ENCODE measurements at regions not wholly inside any gene's neighbourhood (a gene's known extent, or its start where the extent isn't known, plus 50 kb on each side); places are given as distances from the start of the nearest gene placed in this dataset.
"Not testable (repeated sequence)": the region's sequence is repeated elsewhere in the genome, so short reads cannot be mapped to it uniquely, and the experiment has no call there.

GRCh38 chr15:30770759-30771158, 133.0 kb upstream of the FAN1 start:
- H3K4me3 ChIP-seq (ENCODE audit: low read depth, low read length), result no peak overlapping the region
- H3K27me3 ChIP-seq (ENCODE audit: control insufficient read depth, insufficient read depth, low read length), result no peaks in the 10 kb centered on the region
- POLR2A ChIA-PET, result no interaction called here
- no peaks in the 10 kb centered on the region for H3K36me3 ChIP-seq (ENCODE audit: control insufficient read depth, insufficient read depth, low read length)
- CTCF ChIA-PET, result no interaction called here
- TF ChIP-seq, protein P1, sequence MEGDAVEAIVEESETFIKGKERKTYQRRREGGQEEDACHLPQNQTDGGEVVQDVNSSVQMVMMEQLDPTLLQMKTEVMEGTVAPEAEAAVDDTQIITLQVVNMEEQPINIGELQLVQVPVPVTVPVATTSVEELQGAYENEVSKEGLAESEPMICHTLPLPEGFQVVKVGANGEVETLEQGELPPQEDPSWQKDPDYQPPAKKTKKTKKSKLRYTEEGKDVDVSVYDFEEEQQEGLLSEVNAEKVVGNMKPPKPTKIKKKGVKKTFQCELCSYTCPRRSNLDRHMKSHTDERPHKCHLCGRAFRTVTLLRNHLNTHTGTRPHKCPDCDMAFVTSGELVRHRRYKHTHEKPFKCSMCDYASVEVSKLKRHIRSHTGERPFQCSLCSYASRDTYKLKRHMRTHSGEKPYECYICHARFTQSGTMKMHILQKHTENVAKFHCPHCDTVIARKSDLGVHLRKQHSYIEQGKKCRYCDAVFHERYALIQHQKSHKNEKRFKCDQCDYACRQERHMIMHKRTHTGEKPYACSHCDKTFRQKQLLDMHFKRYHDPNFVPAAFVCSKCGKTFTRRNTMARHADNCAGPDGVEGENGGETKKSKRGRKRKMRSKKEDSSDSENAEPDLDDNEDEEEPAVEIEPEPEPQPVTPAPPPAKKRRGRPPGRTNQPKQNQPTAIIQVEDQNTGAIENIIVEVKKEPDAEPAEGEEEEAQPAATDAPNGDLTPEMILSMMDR (IDR thresholded peaks at IDR 0.05; ENCODE audit: insufficient read depth, low read depth, low read length), result no peak
- no peak for DNase-seq (ENCODE audit: low read depth)

DNA sequence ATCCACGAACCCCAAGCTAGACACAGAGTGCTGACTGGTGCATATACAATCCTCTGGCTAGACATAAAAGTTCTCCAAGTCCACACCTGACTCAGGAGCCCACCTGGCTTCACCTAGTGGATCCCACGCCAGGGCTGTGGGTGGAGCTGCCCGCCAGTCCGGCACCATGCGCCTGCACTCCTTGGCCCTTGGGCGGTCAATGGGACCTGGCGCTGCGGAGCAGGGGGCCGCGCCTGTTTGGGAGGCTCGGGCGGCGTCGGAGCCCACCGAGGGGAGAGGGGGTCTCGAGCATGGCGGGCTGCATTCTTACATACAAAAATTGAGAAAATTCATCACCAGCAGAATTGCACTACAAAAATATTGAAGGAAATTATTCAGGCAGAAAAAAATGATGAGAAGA, 120.7 kb upstream of the FAN1 start:
- no peaks in the 10 kb centered on the region for H3K27me3 ChIP-seq (ENCODE audit: control insufficient read depth, insufficient read depth, low read length)
- DNase-seq (ENCODE audit: low read depth), result no peak
- H3K4me3 ChIP-seq (ENCODE audit: low read depth, low read length), result no peak overlapping the region
- POLR2A ChIA-PET, result no interaction called here
- TF ChIP-seq, protein P1 (IDR thresholded peaks at IDR 0.05; ENCODE audit: insufficient read depth, low read depth, low read length), result no peak
- H3K36me3 ChIP-seq (ENCODE audit: control insufficient read depth, insufficient read depth, low read length), result no peaks in the 10 kb centered on the region
- CTCF ChIA-PET, result no interaction called here

- TF ChIP-seq, protein P1 (IDR thresholded peaks at IDR 0.05; ENCODE audit: insufficient read depth, low read depth, low read length), result no peak
- no peaks in the 10 kb centered on the region for H3K27me3 ChIP-seq (ENCODE audit: control insufficient read depth, insufficient read depth, low read length)
- no peak overlapping the region for H3K4me3 ChIP-seq (ENCODE audit: low read depth, low read length)
- no peaks in the 10 kb centered on the region for H3K36me3 ChIP-seq (ENCODE audit: control insufficient read depth, insufficient read depth, low read length)
- DNase-seq (ENCODE audit: low read depth), result no peak
- ChIA-PET POLR2A (no interaction called here), CTCF (no interaction called here)
Observed at GRCh38 chr15:30788595-30788994, 115.1 kb upstream of the FAN1 start.

GRCh38 chr15:30791239-30792175, 112.2 kb upstream of the FAN1 start:
- Histone ChIP-seq H3K36me3 (ENCODE audit: control insufficient read depth, insufficient read depth, low read length) (no peaks in the 10 kb centered on the region), H3K4me3 (ENCODE audit: low read depth, low read length) (no peak overlapping the region), H3K27me3 (ENCODE audit: control insufficient read depth, insufficient read depth, low read length) (no peaks in the 10 kb centered on the region)
- CTCF ChIA-PET, result no interaction called here
- TF ChIP-seq, protein P1 (IDR thresholded peaks at IDR 0.05; ENCODE audit: insufficient read depth, low read depth, low read length), result no peak
- POLR2A ChIA-PET, result no interaction called here
- no peak for DNase-seq (ENCODE audit: low read depth)

- H3K27me3 ChIP-seq (ENCODE audit: control insufficient read depth, insufficient read depth, low read length); POLR2A ChIA-PET; DNase-seq (ENCODE audit: low read depth): not testable (repeated sequence)
Observed at GRCh38 chr15:30792843-30793242, 110.9 kb upstream of the FAN1 start.

GRCh38 chr15:30794388-30794787, 109.3 kb upstream of the FAN1 start:
- Histone ChIP-seq H3K4me3 (ENCODE audit: low read depth, low read length) (no peak overlapping the region), H3K36me3 (ENCODE audit: control insufficient read depth, insufficient read depth, low read length) (no peaks in the 10 kb centered on the region), H3K27me3 (ENCODE audit: control insufficient read depth, insufficient read depth, low read length) (no peaks in the 10 kb centered on the region)
- ChIA-PET POLR2A (no interaction called here), CTCF (no interaction called here)
- DNase-seq (ENCODE audit: low read depth), result no peak
- TF ChIP-seq, protein P1 (IDR thresholded peaks at IDR 0.05; ENCODE audit: insufficient read depth, low read depth, low read length), result no peak

More at GRCh38 chr15:30792843-30793242, 110.9 kb upstream of the FAN1 start:
- H3K4me3 ChIP-seq (ENCODE audit: low read depth, low read length); H3K36me3 ChIP-seq (ENCODE audit: control insufficient read depth, insufficient read depth, low read length); CTCF ChIA-PET: not testable (repeated sequence)

DNA sequence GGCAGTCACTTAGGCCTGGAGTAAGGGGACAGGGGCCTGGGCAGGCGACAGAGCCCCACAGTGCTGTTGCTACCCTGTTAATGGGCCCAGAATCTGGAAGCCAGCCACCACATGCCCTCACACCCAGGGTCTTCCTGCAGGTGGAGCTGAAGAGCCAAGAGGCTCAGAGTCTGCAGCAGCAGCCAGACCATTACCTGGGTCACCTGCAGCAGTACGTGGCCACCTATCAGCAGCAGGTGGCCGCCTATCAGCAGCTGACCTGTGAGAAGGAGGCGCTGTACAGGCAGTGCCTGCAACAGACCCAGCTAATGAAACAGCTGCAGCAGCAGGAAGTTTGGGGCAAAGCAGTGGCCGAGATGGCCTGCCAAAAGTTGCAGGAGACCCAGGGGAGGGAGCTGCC, 104.2 kb upstream of the FAN1 start:
- DNase-seq (ENCODE audit: low read depth); POLR2A ChIA-PET; H3K36me3 ChIP-seq (ENCODE audit: control insufficient read depth, insufficient read depth, low read length); H3K27me3 ChIP-seq (ENCODE audit: control insufficient read depth, insufficient read depth, low read length); H3K4me3 ChIP-seq (ENCODE audit: low read depth, low read length): not testable (repeated sequence)
- CTCF ChIA-PET, result interaction anchor here (0.6 kb wide), 1 partner anchor 154 kb away, joined by 3 read pairs; no protein-coding TSS in a partner anchor
